ENCODE measurements at regions not wholly inside any gene's neighbourhood (a gene's known extent, or its start where the extent isn't known, plus 50 kb on each side); places are given as distances from the start of the nearest gene placed in this dataset.

DNA sequence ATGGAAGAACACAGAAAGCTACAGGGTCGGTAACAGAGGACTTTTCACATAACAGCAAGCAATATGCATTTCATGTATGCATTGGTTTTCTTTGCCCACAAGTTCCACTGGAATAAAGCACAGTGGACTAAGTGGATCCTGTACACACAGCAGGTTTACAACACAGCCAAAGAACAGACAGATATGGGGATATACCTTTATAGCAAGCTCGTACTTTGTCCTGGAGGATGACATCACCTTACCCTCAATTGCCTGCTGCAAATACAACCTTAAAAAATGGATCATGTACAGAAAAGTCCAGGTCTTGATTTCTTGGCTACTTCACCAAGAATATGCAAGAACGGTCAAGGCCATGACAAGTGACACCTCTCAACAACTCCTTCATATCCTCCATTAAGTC lies 1445.5 kb downstream of the MAT2B start:
- DNase-seq, result no peak
- TF ChIP-seq POLR2A (IDR thresholded peaks at IDR 0.05), result no peak
- TF ChIP-seq, protein P1, sequence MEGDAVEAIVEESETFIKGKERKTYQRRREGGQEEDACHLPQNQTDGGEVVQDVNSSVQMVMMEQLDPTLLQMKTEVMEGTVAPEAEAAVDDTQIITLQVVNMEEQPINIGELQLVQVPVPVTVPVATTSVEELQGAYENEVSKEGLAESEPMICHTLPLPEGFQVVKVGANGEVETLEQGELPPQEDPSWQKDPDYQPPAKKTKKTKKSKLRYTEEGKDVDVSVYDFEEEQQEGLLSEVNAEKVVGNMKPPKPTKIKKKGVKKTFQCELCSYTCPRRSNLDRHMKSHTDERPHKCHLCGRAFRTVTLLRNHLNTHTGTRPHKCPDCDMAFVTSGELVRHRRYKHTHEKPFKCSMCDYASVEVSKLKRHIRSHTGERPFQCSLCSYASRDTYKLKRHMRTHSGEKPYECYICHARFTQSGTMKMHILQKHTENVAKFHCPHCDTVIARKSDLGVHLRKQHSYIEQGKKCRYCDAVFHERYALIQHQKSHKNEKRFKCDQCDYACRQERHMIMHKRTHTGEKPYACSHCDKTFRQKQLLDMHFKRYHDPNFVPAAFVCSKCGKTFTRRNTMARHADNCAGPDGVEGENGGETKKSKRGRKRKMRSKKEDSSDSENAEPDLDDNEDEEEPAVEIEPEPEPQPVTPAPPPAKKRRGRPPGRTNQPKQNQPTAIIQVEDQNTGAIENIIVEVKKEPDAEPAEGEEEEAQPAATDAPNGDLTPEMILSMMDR (IDR thresholded peaks at IDR 0.05), result no peak
- WGBS, 2 donors, result 70 to 77% methylated on average over 3 of the region's 3 CpGs
- intact Hi-C loops (cut with DNase I), result no loop called here
- Histone ChIP-seq H3K9me3 (no peaks in the 10 kb centered on the region), H3K4me3 (replicated peaks in 1 of 3) (no peak overlapping the region), H3K27ac (no peak overlapping the region), H3K36me3 (no peaks in the 10 kb centered on the region), H3K4me1 (peaks cover 0 to 4% of the 10 kb centered on the region in 2 donors), H3K27me3 (no peaks in the 10 kb centered on the region)

DNA sequence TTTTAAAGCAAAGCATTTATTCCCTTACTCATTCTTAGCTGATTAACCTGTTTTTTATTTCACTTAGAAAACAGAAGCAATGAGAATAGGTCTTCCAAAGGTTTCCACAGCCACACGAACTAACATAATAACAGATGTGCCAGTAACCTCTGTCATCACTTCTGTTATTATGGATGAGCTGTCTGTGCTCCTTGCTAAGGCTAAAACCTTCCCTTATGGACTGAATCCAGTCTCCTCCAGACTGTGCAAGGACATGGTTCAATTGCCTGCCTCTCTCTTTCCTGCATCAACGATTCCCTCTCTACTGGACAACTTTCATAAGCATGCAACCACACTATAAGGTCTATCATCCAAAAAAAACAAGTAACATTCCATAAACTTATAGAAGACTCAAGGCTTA lies 1446.2 kb downstream of the MAT2B start:
- Histone ChIP-seq H3K4me3 (replicated peaks in 1 of 3) (no peak overlapping the region), H3K9me3 (no peaks in the 10 kb centered on the region), H3K36me3 (no peaks in the 10 kb centered on the region), H3K27me3 (no peaks in the 10 kb centered on the region), H3K27ac (no peak overlapping the region), H3K4me1 (peaks cover 0 to 4% of the 10 kb centered on the region in 2 donors)
- no peak for DNase-seq
- intact Hi-C loops (cut with DNase I), result no loop called here
- 7 to 13% methylated on average over 2 of the region's 2 CpGs for WGBS, 2 donors
- no peak for TF ChIP-seq POLR2A (IDR thresholded peaks at IDR 0.05)
- TF ChIP-seq, protein P1 (IDR thresholded peaks at IDR 0.05), result no peak

DNA sequence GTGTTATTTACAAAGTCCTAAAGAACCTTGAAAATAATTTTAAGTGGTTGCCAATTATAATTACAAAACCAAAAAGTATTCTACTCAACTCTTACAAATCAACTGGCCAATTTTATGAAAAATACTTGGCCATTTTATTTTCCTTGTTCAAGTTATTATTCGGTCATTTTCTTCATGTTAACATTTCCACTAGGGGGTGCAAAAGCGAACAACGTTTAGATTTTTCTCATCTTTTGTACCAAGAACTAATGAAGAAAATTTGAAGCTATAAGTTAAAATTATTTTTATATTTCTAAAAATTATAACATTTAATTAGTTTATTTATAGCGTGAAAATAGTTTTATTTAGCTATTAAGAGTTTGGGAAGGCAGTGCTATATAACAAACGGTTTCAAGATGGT lies 1453.3 kb downstream of the MAT2B start:
- Histone ChIP-seq H3K9me3 (no peaks in the 10 kb centered on the region), H3K27me3 (no peaks in the 10 kb centered on the region), H3K4me1 (peaks cover 0 to 5% of the 10 kb centered on the region in 2 donors), H3K36me3 (no peaks in the 10 kb centered on the region), H3K4me3 (replicated peaks in 1 of 3) (no peak overlapping the region), H3K27ac (no peak overlapping the region)
- no peak for TF ChIP-seq POLR2A (IDR thresholded peaks at IDR 0.05)
- TF ChIP-seq, protein P1 (IDR thresholded peaks at IDR 0.05), result no peak
- WGBS, 2 donors, result 90 to 91% methylated on average over 5 of the region's 5 CpGs
- no peak for DNase-seq
- intact Hi-C loops (cut with DNase I), result no loop called here

DNA sequence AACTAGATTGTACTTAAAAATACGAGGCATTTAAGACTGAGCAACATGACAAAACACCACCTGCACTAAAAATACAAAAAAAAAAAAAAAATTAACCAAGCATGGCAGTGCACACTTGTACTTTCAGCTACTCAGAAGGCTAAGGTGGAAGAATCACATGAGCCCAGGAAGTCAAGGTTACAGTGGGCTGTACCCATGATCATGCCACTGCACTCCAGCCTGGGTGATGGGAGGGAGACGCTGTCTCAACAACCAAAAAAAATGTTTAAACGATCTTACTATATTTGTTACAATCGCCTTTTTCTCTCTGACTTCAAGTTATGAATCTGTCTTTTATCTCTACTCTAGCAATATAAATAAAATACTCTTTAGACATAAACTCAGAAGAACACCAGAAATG lies 1454.3 kb downstream of the MAT2B start:
- intact Hi-C loops (cut with DNase I), result no loop called here
- Histone ChIP-seq H3K9me3 (no peaks in the 10 kb centered on the region), H3K36me3 (no peaks in the 10 kb centered on the region), H3K4me1 (peaks cover 0 to 5% of the 10 kb centered on the region in 2 donors), H3K27me3 (no peaks in the 10 kb centered on the region), H3K27ac (peak overlapping the region in 2 of 3 donors; percentile 9 to 71), H3K4me3 (replicated peaks in 1 of 3) (no peak overlapping the region)
- DNase-seq, result peak; percentile 56 to 62
- no peak for TF ChIP-seq POLR2A (IDR thresholded peaks at IDR 0.05)
- TF ChIP-seq, protein P1 (IDR thresholded peaks at IDR 0.05), result no peak
- 31 to 41% methylated on average over 4 of the region's 4 CpGs for WGBS, 2 donors

DNA sequence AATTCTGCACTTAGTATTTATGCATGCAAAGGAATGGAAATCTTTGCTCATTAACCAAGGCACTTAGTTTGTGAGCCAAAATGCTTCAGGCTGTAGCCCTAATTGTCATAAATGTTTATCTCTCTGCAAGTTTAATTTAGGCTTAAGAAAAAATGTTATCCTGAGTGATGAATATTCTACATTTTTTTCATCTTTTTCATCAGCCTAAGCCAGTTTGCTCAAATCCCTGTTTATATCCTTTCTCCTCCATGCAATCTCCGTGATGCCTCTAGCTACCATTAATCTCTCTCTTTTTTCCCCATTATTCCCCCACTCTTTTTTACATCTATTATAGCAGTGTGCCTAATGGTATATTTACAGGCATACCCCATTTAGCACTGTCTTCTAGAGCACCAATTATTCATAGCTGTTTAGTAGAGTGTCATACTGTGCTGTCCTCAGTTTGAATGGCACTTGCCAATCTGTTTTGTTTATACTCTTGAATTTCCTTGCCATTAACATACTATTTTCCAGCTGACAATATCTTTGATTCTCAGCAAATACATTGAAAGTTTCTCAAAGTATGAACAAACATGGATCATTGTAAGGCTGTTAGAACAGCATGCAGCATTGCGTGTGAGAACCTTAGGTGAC lies 1457.0 kb downstream of the MAT2B start:
- no peak for DNase-seq
- H3K4me3 ChIP-seq (replicated peaks in 1 of 3), result no peak overlapping the region
- H3K4me1 ChIP-seq, result peaks cover 0 to 5% of the 10 kb centered on the region in 2 donors
- H3K9me3 ChIP-seq, result no peaks in the 10 kb centered on the region
- H3K27ac ChIP-seq, result no peak overlapping the region
- no peak for TF ChIP-seq POLR2A (IDR thresholded peaks at IDR 0.05)
- TF ChIP-seq, protein P1 (IDR thresholded peaks at IDR 0.05), result no peak
- intact Hi-C loops (cut with DNase I), result no loop called here
- H3K36me3 ChIP-seq, result no peaks in the 10 kb centered on the region
- H3K27me3 ChIP-seq, result no peaks in the 10 kb centered on the region
- 90 to 92% methylated on average over 2 of the region's 2 CpGs for WGBS, 2 donors

All from thyroid gland (tissue), 4 donors.